HepG2 (cell line): ENCODE measurements at regions not wholly inside any gene's neighbourhood (a gene's known extent, or its start where the extent isn't known, plus 50 kb on each side); places are given as distances from the start of the nearest gene placed in this dataset.

Experiments
- ATAC-seq: fragments of 200-7000 bp; cut with Tn5 transposase; 3 replicates; pipeline ENCODE4 v1.9.1; 2020; ENCODE audit warnings: mild to moderate bottlenecking, moderate library complexity
- BruUV-seq: library from RNA; stranded (reverse); fragments of 400-500 nt; replicated peaks from 2 replicates; lab custom pipeline; 2021; lab: Mats Ljungman, UMichigan
- CTCF ChIA-PET: fragments of 300-600 bp; formaldehyde crosslinking; extraction: SDS; loops from one replicate; lab custom pipeline; 2021; ENCODE audit warnings: low total read pairs, inconsistent platforms, low intra/inter-chr PET ratio; lab: Yijun Ruan, JAX
- POLR2A ChIA-PET: fragments of 350-600 bp; sonication (Branson Sonifier 250); formaldehyde crosslinking; loops from one replicate; lab custom pipeline; 2020; ENCODE audit warnings: antibody characterized with exemption, inconsistent platforms; lab: Yijun Ruan, JAX
- DNase-seq: peaks from one replicate; pipeline ENCODE4 v3.0.0-alpha.2; 2015; ENCODE audit warnings: low spot score
- FAIRE-seq: peaks from 3 replicates; lab custom pipeline; 2011; peaks lifted over from hg19 to GRCh38; lab: Jason Lieb, UNC
- H2AFZ ChIP-seq: one replicate; pipeline ENCODE4 v1.6.1; 2011; ENCODE audit warnings: low read length, inconsistent platforms
- H3K27ac ChIP-seq: fragments of 300-600 bp; 3 replicates; pipeline ENCODE4 v1.8.0; 2011; ENCODE audit warnings: mixed run types, mild to moderate bottlenecking, mixed read lengths, low read length, inconsistent platforms; ENCODE audit not compliant: insufficient read depth; ENCODE audit errors: extremely low read length
- H3K27me3 ChIP-seq, 2 experiments: fragments of 200-600 bp in 1 of 2; 2 replicates in 1 of 2; 3 replicates in 1 of 2; pipeline versions ENCODE4 v1.6.0 to v1.8.0; 2011; ENCODE audit warnings: low read length in 2 of 2, mild to moderate bottlenecking in 2 of 2, moderate library complexity in 2 of 2, inconsistent platforms in 1 of 2; ENCODE audit not compliant: insufficient read depth in 2 of 2, control insufficient read depth in 1 of 2
- H3K36me3 ChIP-seq, 2 experiments: fragments of 200-600 bp in 1 of 2; replicated peaks in 1 of 2; 2 replicates in 1 of 2; 3 replicates in 1 of 2; pipeline versions ENCODE4 v1.5.1 to v1.8.0; 2011; ENCODE audit warnings: low read length in 2 of 2, inconsistent platforms in 1 of 2; ENCODE audit not compliant: insufficient read depth in 2 of 2, control insufficient read depth in 1 of 2
- H3K4me1 ChIP-seq: 2 replicates; pipeline ENCODE4 v1.5.1; 2012; ENCODE audit warnings: low read length, inconsistent platforms; ENCODE audit not compliant: insufficient read depth
- H3K4me2 ChIP-seq: 2 replicates; pipeline ENCODE4 v1.6.0; 2011; ENCODE audit warnings: low read depth, low read length, inconsistent platforms
- H3K4me3 ChIP-seq, 3 experiments: fragments of 200-600 bp in 1 of 3; sonication (generic), shearing (Covaris generic) in 1 of 3; replicated peaks in 1 of 3; 2 replicates each; pipeline ENCODE4 v1.5.1; 2011 to 2016; ENCODE audit warnings: low read length in 3 of 3, inconsistent platforms in 2 of 3, low read depth in 2 of 3, mild to moderate bottlenecking in 2 of 3, control low read depth in 1 of 3, mixed read lengths in 1 of 3; ENCODE audit not compliant: insufficient read depth in 1 of 3
- H3K79me2 ChIP-seq: one replicate; pipeline ENCODE4 v1.6.1; 2011; ENCODE audit warnings: low read length, inconsistent platforms; ENCODE audit not compliant: insufficient read depth
- H3K9ac ChIP-seq: 2 replicates; pipeline ENCODE4 v1.6.0; 2011; ENCODE audit warnings: mild to moderate bottlenecking, low read depth, low read length, inconsistent platforms; ENCODE audit not compliant: insufficient read depth
- H3K9me3 ChIP-seq: 2 replicates; pipeline ENCODE4 v1.5.1; 2012; ENCODE audit warnings: mild to moderate bottlenecking, low read length
- H4K20me1 ChIP-seq: 2 replicates; pipeline ENCODE4 v1.6.0; 2011; ENCODE audit warnings: inconsistent platforms, mild to moderate bottlenecking, low read length, moderate library complexity; ENCODE audit not compliant: insufficient read depth
- AHDC1 ChIP-seq: sonication (generic); formaldehyde crosslinking; IDR thresholded peaks from 2 replicates; pipeline ENCODE4 v1.5.1; 2020; ENCODE audit warnings: mild to moderate bottlenecking, missing genetic modification reagents, borderline replicate concordance
- ATF4 ChIP-seq, 2 experiments: fragments of 450-650 bp in 1 of 2; sonication (generic) in 1 of 2; formaldehyde crosslinking; IDR thresholded peaks; 2 replicates each; pipeline versions ENCODE4 v1.5.0 to v1.8.0; 2020 to 2022; ENCODE audit warnings: mild to moderate bottlenecking in 1 of 2, missing genetic modification reagents in 1 of 2
- CREM ChIP-seq, 2 experiments: sonication (generic) in 1 of 2; formaldehyde crosslinking in 1 of 2; IDR thresholded peaks; 2 replicates each; pipeline versions ENCODE4 v1.4.0 to v1.6.1; 2016 to 2020; ENCODE audit warnings: antibody characterized with exemption in 1 of 2, mild to moderate bottlenecking in 1 of 2, missing genetic modification reagents in 1 of 2
- ESRRA ChIP-seq: sonication (generic); formaldehyde crosslinking; IDR thresholded peaks from 2 replicates; pipeline ENCODE4 v1.5.1; 2020; ENCODE audit warnings: mild to moderate bottlenecking, low read depth, missing genetic modification reagents
- GRHL1 ChIP-seq: sonication (generic); formaldehyde crosslinking; conservative IDR thresholded peaks from 2 replicates; pipeline ENCODE4 v1.8.0; 2022; ENCODE audit warnings: missing genetic modification reagents
- MTA1 ChIP-seq: sonication (generic); formaldehyde crosslinking; IDR thresholded peaks from 2 replicates; pipeline ENCODE4 v1.4.0; 2020; ENCODE audit warnings: missing genetic modification reagents, mild to moderate bottlenecking, borderline replicate concordance
- PRMT3 ChIP-seq: sonication (generic); formaldehyde crosslinking; IDR thresholded peaks from 2 replicates; pipeline ENCODE4 v1.8.1; 2022; ENCODE audit warnings: low read depth, mild to moderate bottlenecking, moderate library complexity, missing genetic modification reagents, borderline replicate concordance
- SNAPC5 ChIP-seq: sonication (generic); formaldehyde crosslinking; IDR thresholded peaks from 2 replicates; pipeline ENCODE4 v1.8.1; 2023; ENCODE audit warnings: mild to moderate bottlenecking, missing genetic modification reagents, borderline replicate concordance
- ZEB1 ChIP-seq: IDR thresholded peaks from 2 replicates; pipeline ENCODE4 v1.6.1; 2012; ENCODE audit warnings: mild to moderate bottlenecking, low read depth, inconsistent platforms; ENCODE audit not compliant: insufficient replicate concordance
- ZNF441 ChIP-seq: sonication (generic); formaldehyde crosslinking; IDR thresholded peaks from 2 replicates; pipeline ENCODE4 v1.7.0; 2021; ENCODE audit warnings: missing genetic modification reagents, borderline replicate concordance
- ZNF639 ChIP-seq: conservative IDR thresholded peaks from 2 replicates; pipeline ENCODE4 v1.6.1; 2018; ENCODE audit warnings: missing genetic modification reagents
- ZNF775 ChIP-seq: sonication (generic); formaldehyde crosslinking; IDR thresholded peaks from 2 replicates; pipeline ENCODE4 v1.4.0; 2020; ENCODE audit warnings: missing genetic modification reagents, mild to moderate bottlenecking, moderate library complexity, borderline replicate concordance
- WGBS: methylation state at CpG from one replicate; pipeline ENCODE4 v1.1.6; 2017; ENCODE audit warnings: low lambda C conversion rate; 5-methylcytosine and 5-hydroxymethylcytosine counted together
- in situ Hi-C: cut with HindIII; loops from 2 replicates; pipeline ENCODE4 v1.10.0; 2017; ENCODE audit warnings: low pct_unique_long_range_greater_than_20kb; ENCODE audit not compliant: extremely low pct_ligation_motif_present
- intact Hi-C: fragments of 100-400 bp; cut with micrococcal nuclease; formaldehyde crosslinking; loops from one replicate; pipeline ENCODE4 v1.10.0; 2022; ENCODE audit not compliant: unreplicated experiment

- no peak for TF ChIP-seq ZNF775 (CRISPR knock-in tag)
- TF ChIP-seq SNAPC5 (CRISPR knock-in tag) = no peak
- TF ChIP-seq AHDC1 (CRISPR knock-in tag) = no peak
These were observed 284.2 kb upstream of the HDAC4 start (continued) for GRCh38 chr2:239684996-239685395.

- Histone ChIP-seq H3K9ac (no peak overlapping the region), H4K20me1 (no peaks in the 10 kb centered on the region), H3K4me1 (no peaks in the 10 kb centered on the region), H3K9me3 (no peaks in the 10 kb centered on the region), H3K36me3 (no peaks in the 10 kb centered on the region), H3K27me3 (peaks cover 0 to 45% of the 10 kb centered on the region in 2 experiments; a peak in 4 of 5 replicates), H3K79me2 (no peaks in the 10 kb centered on the region), H2AFZ (no peak overlapping the region), H3K27ac (no peak overlapping the region), H3K4me3 (no peak overlapping the region), H3K4me2 (no peak overlapping the region)
- intact Hi-C loops (no loop called here), in situ Hi-C loops (no loop called here)
- WGBS = 26% methylated on average over 6 of the region's 6 CpGs
- ChIA-PET POLR2A (no interaction called here), CTCF (no interaction called here)
- ATAC-seq (no peak), DNase-seq (no peak), FAIRE-seq (no peak)
- no TSS peak for BruUV-seq
- TF ChIP-seq ZNF441 (CRISPR knock-in tag) (no peak), PRMT3 (CRISPR knock-in tag) (no peak), ATF4 (CRISPR knock-in tag; IDR thresholded peaks at IDR 0.05) (no peak), ESRRA (no peak), MTA1 (CRISPR knock-in tag) (no peak), CREM (IDR thresholded peaks at IDR 0.05) (no peak), CREM (CRISPR knock-in tag; IDR thresholded peaks at IDR 0.05) (no peak), GRHL1 (CRISPR knock-in tag) (no peak), ZEB1 (no peak), ZNF639 (no peak)
These were observed 283.5 kb upstream of the HDAC4 start for GRCh38 chr2:239684271-239684810.
